Fibroblast of lung (primary cell): ENCODE measurements at regions not wholly inside any gene's neighbourhood (a gene's known extent, or its start where the extent isn't known, plus 50 kb on each side); places are given as distances from the start of the nearest gene placed in this dataset.

Experiments used
- CTCF ChIP-seq, 2 donors: IDR thresholded peaks in 1 of 2; conservative IDR thresholded peaks in 1 of 2; 1 replicate in 1 of 2; 2 replicates in 1 of 2; pipeline ENCODE4 v1.5.1; 2011 to 2012; ENCODE audit warnings: low read length in 2 of 2, control low read depth in 1 of 2, inconsistent platforms in 1 of 2, low read depth in 1 of 2, mild to moderate bottlenecking in 1 of 2
- EZH2 ChIP-seq: IDR thresholded peaks from 2 replicates; pipeline ENCODE4 v1.5.1; 2012; ENCODE audit warnings: low read length, control low read depth, mild to moderate bottlenecking; ENCODE audit errors: missing control alignments

GRCh38 chr15:100769975-100770340 lies 109.7 kb upstream of the ALDH1A3 start:
- no peak for TF ChIP-seq CTCF (conservative IDR thresholded peaks at IDR 0.05 in 1 of 2, IDR thresholded peaks at IDR 0.05 in 1 of 2; ENCODE audit: low read depth in 1 of 2, low read length in 2 of 2)
- TF ChIP-seq EZH2: no peak
